MCF 10A (cell line): ENCODE measurements at regions not wholly inside any gene's neighbourhood (a gene's known extent, or its start where the extent isn't known, plus 50 kb on each side); places are given as distances from the start of the nearest gene placed in this dataset.

Source experiments
- BruUV-seq: library from RNA; stranded (reverse); fragments of 400-500 nt; replicated peaks from 2 replicates; lab custom pipeline; 2021; lab: Mats Ljungman, UMichigan
- CTCF ChIA-PET: fragments of 300-600 bp; sonication (Branson Sonifier 250); formaldehyde crosslinking; extraction: SDS; loops from one replicate; lab custom pipeline; 2021; ENCODE audit warnings: antibody characterized with exemption, inconsistent platforms; lab: Yijun Ruan, JAX
- POLR2A ChIA-PET: fragments of 300-600, 350-650 bp; sonication (Branson Sonifier 250); formaldehyde crosslinking; extraction: SDS; loops from one replicate; lab custom pipeline; 2020; ENCODE audit warnings: antibody characterized with exemption, inconsistent platforms; lab: Yijun Ruan, JAX
- DNase-seq: peaks from one replicate; pipeline ENCODE4 v3.0.0-alpha.2; 2018; ENCODE audit not compliant: unreplicated experiment
- H3K27ac Mint-ChIP-seq: one replicate; pipeline ENCODE4 v1.8.0; 2022; ENCODE audit warnings: mild to moderate bottlenecking, low read depth, mixed read lengths; ENCODE audit not compliant: unreplicated experiment
- H3K27me3 Mint-ChIP-seq: one replicate; pipeline ENCODE4 v1.8.0; 2022; ENCODE audit warnings: mixed read lengths; ENCODE audit not compliant: insufficient read depth, unreplicated experiment
- H3K36me3 Mint-ChIP-seq: one replicate; pipeline ENCODE4 v1.8.0; 2022; ENCODE audit warnings: mild to moderate bottlenecking, moderate library complexity, mixed read lengths; ENCODE audit not compliant: insufficient read depth, unreplicated experiment
- H3K4me1 Mint-ChIP-seq: one replicate; pipeline ENCODE4 v1.8.0; 2022; ENCODE audit warnings: mixed read lengths; ENCODE audit not compliant: insufficient read depth, unreplicated experiment
- H3K4me3 Mint-ChIP-seq: one replicate; pipeline ENCODE4 v1.8.0; 2022; ENCODE audit warnings: mild to moderate bottlenecking, moderate library complexity, mixed read lengths; ENCODE audit not compliant: unreplicated experiment
- H3K9me3 Mint-ChIP-seq: one replicate; pipeline ENCODE4 v1.8.0; 2022; ENCODE audit warnings: mixed read lengths; ENCODE audit not compliant: unreplicated experiment
- intact Hi-C: fragments of 100-400 bp; cut with micrococcal nuclease; formaldehyde crosslinking; loops from 2 replicates; pipeline ENCODE4 v1.14.1; 2022
- TF ChIP-seq, protein P1 (sequence below): fragments of 200-600 bp; IDR thresholded peaks from one replicate; pipeline ENCODE4 v1.8.0; 2022; ENCODE audit warnings: antibody characterized with exemption, mild to moderate bottlenecking; ENCODE audit not compliant: unreplicated experiment

DNA sequence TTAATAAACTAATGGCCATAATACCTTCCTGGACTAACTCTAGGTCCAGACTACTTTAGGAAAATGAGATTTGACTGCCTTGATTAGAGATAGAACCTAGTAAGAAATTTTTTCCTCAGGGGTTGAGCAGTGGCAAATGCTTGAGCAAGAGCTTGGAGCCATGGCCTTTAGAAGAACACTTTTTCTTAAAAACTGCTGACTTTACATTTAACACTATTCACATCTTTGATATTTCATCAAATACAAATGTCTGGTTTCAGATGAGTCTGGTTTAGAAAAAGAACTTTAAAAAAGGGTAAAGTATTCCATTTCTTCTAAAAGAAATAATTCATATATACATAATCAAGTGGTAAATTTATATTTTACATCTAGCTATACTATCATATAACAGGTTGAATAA is 680.9 kb upstream of the PITX2 start:
- Mint-ChIP-seq H3K4me1 (no peaks in the 10 kb centered on the region), H3K9me3 (no peaks in the 10 kb centered on the region), H3K27me3 (no peaks in the 10 kb centered on the region), H3K36me3 (no peaks in the 10 kb centered on the region), H3K4me3 (no peak overlapping the region), H3K27ac (no peak overlapping the region)
- ChIA-PET POLR2A (no interaction called here), CTCF (interaction anchor here (0.8 kb wide), 1 partner anchor 11 kb away, joined by 3 read pairs; no protein-coding TSS in a partner anchor)
- TF ChIP-seq, protein P1, sequence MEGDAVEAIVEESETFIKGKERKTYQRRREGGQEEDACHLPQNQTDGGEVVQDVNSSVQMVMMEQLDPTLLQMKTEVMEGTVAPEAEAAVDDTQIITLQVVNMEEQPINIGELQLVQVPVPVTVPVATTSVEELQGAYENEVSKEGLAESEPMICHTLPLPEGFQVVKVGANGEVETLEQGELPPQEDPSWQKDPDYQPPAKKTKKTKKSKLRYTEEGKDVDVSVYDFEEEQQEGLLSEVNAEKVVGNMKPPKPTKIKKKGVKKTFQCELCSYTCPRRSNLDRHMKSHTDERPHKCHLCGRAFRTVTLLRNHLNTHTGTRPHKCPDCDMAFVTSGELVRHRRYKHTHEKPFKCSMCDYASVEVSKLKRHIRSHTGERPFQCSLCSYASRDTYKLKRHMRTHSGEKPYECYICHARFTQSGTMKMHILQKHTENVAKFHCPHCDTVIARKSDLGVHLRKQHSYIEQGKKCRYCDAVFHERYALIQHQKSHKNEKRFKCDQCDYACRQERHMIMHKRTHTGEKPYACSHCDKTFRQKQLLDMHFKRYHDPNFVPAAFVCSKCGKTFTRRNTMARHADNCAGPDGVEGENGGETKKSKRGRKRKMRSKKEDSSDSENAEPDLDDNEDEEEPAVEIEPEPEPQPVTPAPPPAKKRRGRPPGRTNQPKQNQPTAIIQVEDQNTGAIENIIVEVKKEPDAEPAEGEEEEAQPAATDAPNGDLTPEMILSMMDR: no peak
- no peak for DNase-seq
- intact Hi-C loops: no loop called here
- no TSS peak for BruUV-seq

DNA sequence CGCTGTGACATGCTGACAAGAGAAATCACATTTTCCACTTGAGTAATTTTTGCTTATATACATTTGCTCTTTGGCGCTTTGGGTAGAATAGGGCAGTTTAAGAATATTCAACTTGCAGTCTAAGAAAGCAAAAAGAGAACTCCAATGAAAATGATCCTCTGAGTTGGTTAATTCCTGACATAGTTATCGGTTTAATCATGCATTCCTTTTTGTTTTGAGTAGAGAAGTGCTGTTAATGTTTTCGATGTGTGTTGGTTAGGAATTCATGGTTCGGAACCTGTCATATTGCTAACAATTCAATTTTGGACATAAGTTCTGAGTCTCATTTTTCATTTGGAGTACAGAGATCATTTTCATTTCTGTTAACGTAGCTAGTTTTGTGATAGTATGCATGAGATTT is 700.6 kb upstream of the PITX2 start:
- POLR2A ChIA-PET: interaction anchor here (0.6 kb wide), 1 partner anchor 63 kb away, joined by 6 read pairs; no protein-coding TSS in a partner anchor
- DNase-seq: peak; percentile 14
- CTCF ChIA-PET: interaction anchor here (0.6 kb wide), 1 partner anchor 31 kb away, joined by 3 read pairs; no protein-coding TSS in a partner anchor
- no TSS peak for BruUV-seq
- Mint-ChIP-seq H3K9me3 (no peaks in the 10 kb centered on the region), H3K36me3 (no peaks in the 10 kb centered on the region), H3K27me3 (no peaks in the 10 kb centered on the region), H3K4me3 (no peak overlapping the region), H3K4me1 (peaks cover 7% of the 10 kb centered on the region), H3K27ac (no peak overlapping the region)
- intact Hi-C loops: no loop called here
- TF ChIP-seq, protein P1: no peak

DNA sequence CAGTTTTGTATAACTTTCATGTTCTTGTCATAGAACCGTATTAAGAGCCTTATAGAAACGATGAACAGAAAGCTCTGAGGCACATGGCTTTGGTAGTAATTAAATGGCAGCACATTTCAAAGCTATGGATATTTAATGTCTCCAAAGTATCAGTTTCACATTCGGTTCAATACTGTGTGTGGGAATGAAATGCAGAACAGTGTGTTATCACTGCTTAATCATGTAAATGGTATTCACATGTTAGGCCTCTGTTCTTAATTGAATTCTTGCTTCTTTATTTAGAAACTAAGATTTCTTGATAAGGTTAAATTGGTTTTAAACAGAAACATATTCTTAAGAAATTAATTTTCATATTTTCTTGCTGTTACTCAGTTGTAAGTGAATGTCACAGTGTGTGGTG is 701.0 kb upstream of the PITX2 start:
- POLR2A ChIA-PET: no interaction called here
- Mint-ChIP-seq H3K36me3 (no peaks in the 10 kb centered on the region), H3K9me3 (no peaks in the 10 kb centered on the region), H3K4me1 (peaks cover 7% of the 10 kb centered on the region), H3K27ac (no peak overlapping the region), H3K4me3 (no peak overlapping the region), H3K27me3 (no peaks in the 10 kb centered on the region)
- CTCF ChIA-PET: interaction anchor here (0.6 kb wide), 1 partner anchor 31 kb away, joined by 3 read pairs; no protein-coding TSS in a partner anchor
- DNase-seq: no peak
- intact Hi-C loops: no loop called here
- BruUV-seq: no TSS peak
- TF ChIP-seq, protein P1: no peak

DNA sequence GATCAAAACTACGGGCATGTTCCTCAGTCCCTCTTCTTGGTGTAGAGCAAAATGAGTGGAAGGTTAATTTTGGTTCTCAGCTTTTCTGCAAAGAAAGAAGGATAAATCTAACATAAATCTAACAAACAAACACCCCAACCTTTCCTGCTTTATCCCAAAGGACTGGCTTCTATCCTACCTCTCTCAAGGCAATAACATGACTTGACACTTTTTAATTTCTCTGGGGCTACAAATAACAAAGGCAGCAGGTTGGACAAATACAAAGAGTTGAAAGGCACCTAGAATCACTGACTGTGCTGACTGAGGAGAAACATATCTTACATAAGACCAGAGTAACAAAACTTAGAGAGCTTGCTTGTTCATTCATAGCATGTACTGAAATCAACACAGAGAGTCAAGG is 703.6 kb upstream of the PITX2 start:
- no peaks in the 10 kb centered on the region for H3K36me3 Mint-ChIP-seq
- H3K9me3 Mint-ChIP-seq: no peaks in the 10 kb centered on the region
- POLR2A ChIA-PET: no interaction called here
- CTCF ChIA-PET: no interaction called here
- TF ChIP-seq, protein P1: no peak
- no TSS peak for BruUV-seq
- H3K4me1 Mint-ChIP-seq: peaks cover 7% of the 10 kb centered on the region
- H3K27ac Mint-ChIP-seq: no peak overlapping the region
- intact Hi-C loops: no loop called here
- no peak overlapping the region for H3K4me3 Mint-ChIP-seq
- H3K27me3 Mint-ChIP-seq: no peaks in the 10 kb centered on the region
- no peak for DNase-seq
